OCI-LY7 (cell line): ENCODE measurements at regions not wholly inside any gene's neighbourhood (a gene's known extent, or its start where the extent isn't known, plus 50 kb on each side); places are given as distances from the start of the nearest gene placed in this dataset.

ENCODE experiments used
- CTCF ChIP-seq: fragments of 200-600 bp; sonication (generic); conservative IDR thresholded peaks from 2 replicates; pipeline ENCODE4 v1.5.1; 2014; ENCODE audit warnings: mild to moderate bottlenecking, antibody characterized with exemption, low read length, moderate library complexity, mixed read lengths
- EZH2phosphoT487 ChIP-seq: fragments of 200-600 bp; sonication (generic); IDR thresholded peaks from 2 replicates; pipeline ENCODE4 v1.6.1; 2018; ENCODE audit warnings: low read depth, borderline replicate concordance, mild to moderate bottlenecking, mixed run types, antibody characterized with exemption, low read length, moderate library complexity, mixed read lengths

GRCh38 chr12:68532887-68533248 lies 77.8 kb upstream of the RAP1B start:
- TF ChIP-seq CTCF, result no peak
- TF ChIP-seq EZH2phosphoT487, result no peak
